ENCODE measurements at regions not wholly inside any gene's neighbourhood (a gene's known extent, or its start where the extent isn't known, plus 50 kb on each side); places are given as distances from the start of the nearest gene placed in this dataset.

GRCh38 chr10:124160943-124161582 lies 67.7 kb upstream of the CHST15 start:
- H3K36me3 ChIP-seq (ENCODE audit: control insufficient read depth in 1 of 2, insufficient read depth in 2 of 2, low read length in 2 of 2): no peaks in the 10 kb centered on the region
- no peaks in the 10 kb centered on the region for H3K79me2 ChIP-seq (ENCODE audit: insufficient read depth, low read length)
- H4K20me1 ChIP-seq (ENCODE audit: insufficient read depth): no peaks in the 10 kb centered on the region
- RAD21 ChIA-PET (ENCODE audit: low non-redundant PET in 1 of 2, low total read pairs in 2 of 2, uncharacterized antibody in 2 of 2, unreplicated experiment in 2 of 2): no interaction called here
- no peak overlapping the region for H3K4me2 ChIP-seq (ENCODE audit: low read length)
- ATAC-seq (no peak), DNase-seq (ENCODE audit: low read depth, low spot score) (no peak)
- H2AFZ ChIP-seq (ENCODE audit: low read depth, low read length, poor library complexity, severe bottlenecking): no peak overlapping the region
- H3K27me3 ChIP-seq (ENCODE audit: insufficient read depth, low read length): no peaks in the 10 kb centered on the region
- no peaks in the 10 kb centered on the region for H3K9me2 ChIP-seq (ENCODE audit: insufficient read depth)
- intact Hi-C loops (cut with micrococcal nuclease): no loop called here
- H3K9me3 ChIP-seq (ENCODE audit: control insufficient read depth in 1 of 2, insufficient read depth in 1 of 2, low read depth in 1 of 2, low read length in 2 of 2): no peaks in the 10 kb centered on the region
- BruUV-seq (replicated peaks): no TSS peak
- no peak overlapping the region for H3K4me3 ChIP-seq (replicated peaks in 1 of 2; ENCODE audit: low read depth in 1 of 2, low read length in 2 of 2)
- no peak overlapping the region for H3K27ac ChIP-seq (ENCODE audit: low read depth, low read length)
- CTCF ChIA-PET: no interaction called here
- peaks cover 10 to 16% of the 10 kb centered on the region in 2 experiments for H3K4me1 ChIP-seq (ENCODE audit: control insufficient read depth in 1 of 2, insufficient read depth in 2 of 2, low read length in 2 of 2)
- no peak overlapping the region for H3K9ac ChIP-seq (ENCODE audit: low read length)
- POLR2A ChIA-PET: no interaction called here
- no peak for TF ChIP-seq EZH2 (IDR thresholded peaks at IDR 0.05)
- TF ChIP-seq RAD21 (IDR thresholded peaks at IDR 0.05; ENCODE audit: low read depth): no peak
- no peak for TF ChIP-seq SP1 (IDR thresholded peaks at IDR 0.05; ENCODE audit: low read depth)
- TF ChIP-seq ZBTB33 (IDR thresholded peaks at IDR 0.05; ENCODE audit: extremely low read depth, insufficient replicate concordance, low read length): no peak
- TF ChIP-seq SIN3A (IDR thresholded peaks at IDR 0.05; ENCODE audit: low read depth): no peak

- BruUV-seq (replicated peaks): no TSS peak
- no peak overlapping the region for H3K4me3 ChIP-seq (replicated peaks in 1 of 2; ENCODE audit: low read depth in 1 of 2, low read length in 2 of 2)
- H3K27me3 ChIP-seq (ENCODE audit: insufficient read depth, low read length): no peaks in the 10 kb centered on the region
- H2AFZ ChIP-seq (ENCODE audit: low read depth, low read length, poor library complexity, severe bottlenecking): no peak overlapping the region
- intact Hi-C loops (cut with micrococcal nuclease): no loop called here
- H3K4me1 ChIP-seq (ENCODE audit: control insufficient read depth in 1 of 2, insufficient read depth in 2 of 2, low read length in 2 of 2): peaks cover 18 to 25% of the 10 kb centered on the region in 2 experiments
- H3K36me3 ChIP-seq (ENCODE audit: control insufficient read depth in 1 of 2, insufficient read depth in 2 of 2, low read length in 2 of 2): no peaks in the 10 kb centered on the region
- no peaks in the 10 kb centered on the region for H3K9me3 ChIP-seq (ENCODE audit: control insufficient read depth in 1 of 2, insufficient read depth in 1 of 2, low read depth in 1 of 2, low read length in 2 of 2)
- TF ChIP-seq POLR2AphosphoS5 (IDR thresholded peaks at IDR 0.05; ENCODE audit: low read depth, low read length) (no peak), TCF7L2 (IDR thresholded peaks at IDR 0.05; ENCODE audit: borderline replicate concordance, extremely low read depth, insufficient read depth, insufficient read length) (no peak), ZFX (IDR thresholded peaks at IDR 0.05) (no peak), CBX3 (IDR thresholded peaks at IDR 0.05; ENCODE audit: low read depth) (no peak), ZNF274 (IDR thresholded peaks at IDR 0.05; ENCODE audit: low read depth, low read length) (no peak), JUND (IDR thresholded peaks at IDR 0.05) (no peak), ZBTB33 (IDR thresholded peaks at IDR 0.05; ENCODE audit: extremely low read depth, insufficient replicate concordance, low read length) (no peak), REST (IDR thresholded peaks at IDR 0.05; ENCODE audit: low read depth) (no peak), RAD21 (IDR thresholded peaks at IDR 0.05; ENCODE audit: low read depth) (no peak)
- ATAC-seq (no peak), DNase-seq (ENCODE audit: low read depth, low spot score) (no peak)
- no peak overlapping the region for H3K4me2 ChIP-seq (ENCODE audit: low read length)
- RAD21 ChIA-PET (ENCODE audit: low non-redundant PET in 1 of 2, low total read pairs in 2 of 2, uncharacterized antibody in 2 of 2, unreplicated experiment in 2 of 2): no interaction called here
- CTCF ChIA-PET: no interaction called here
- POLR2A ChIA-PET: no interaction called here
- no peaks in the 10 kb centered on the region for H3K79me2 ChIP-seq (ENCODE audit: insufficient read depth, low read length)
- H4K20me1 ChIP-seq (ENCODE audit: insufficient read depth): no peaks in the 10 kb centered on the region
- no peak overlapping the region for H3K27ac ChIP-seq (ENCODE audit: low read depth, low read length)
- no peak overlapping the region for H3K9ac ChIP-seq (ENCODE audit: low read length)
- H3K9me2 ChIP-seq (ENCODE audit: insufficient read depth): no peaks in the 10 kb centered on the region
These were observed 66.8 kb upstream of the CHST15 start for GRCh38 chr10:124160176-124160575.
